GM23338 (cell line): ENCODE measurements at regions not wholly inside any gene's neighbourhood (a gene's known extent, or its start where the extent isn't known, plus 50 kb on each side); places are given as distances from the start of the nearest gene placed in this dataset.

Experiments used
- ATAC-seq: fragments of 200-7000 bp; cut with Tn5 transposase; 3 replicates; pipeline ENCODE4 v1.9.1; 2020
- DNase-seq: peaks from one replicate; pipeline ENCODE4 v3.0.0-alpha.2; 2015; ENCODE audit warnings: low spot score
- H2AFZ ChIP-seq: fragments of 200-600 bp; sonication (generic); 2 replicates; pipeline ENCODE4 v1.8.0; 2016; ENCODE audit warnings: antibody characterized with exemption, mild to moderate bottlenecking, moderate library complexity
- H3F3A ChIP-seq: fragments of 200-600 bp; sonication (generic); replicated peaks from 2 replicates; pipeline ENCODE4 v1.8.0; 2017; ENCODE audit warnings: antibody characterized with exemption, mixed run types, low read depth
- H3K27ac ChIP-seq: fragments of 200-600 bp; sonication (generic); 2 replicates; pipeline ENCODE4 v1.6.1; 2016; ENCODE audit warnings: low read depth
- H3K27me3 ChIP-seq: fragments of 200-600 bp; sonication (generic); 2 replicates; pipeline ENCODE4 v1.8.0; 2016; ENCODE audit warnings: mild to moderate bottlenecking, mixed run types, moderate library complexity; ENCODE audit not compliant: insufficient read depth
- H3K36me3 ChIP-seq: fragments of 200-600 bp; sonication (generic); 2 replicates; pipeline ENCODE4 v1.8.0; 2016; ENCODE audit warnings: mild to moderate bottlenecking; ENCODE audit not compliant: insufficient read depth
- H3K4me1 ChIP-seq: fragments of 200-600 bp; sonication (generic); 2 replicates; pipeline ENCODE4 v1.8.0; 2016; ENCODE audit warnings: mild to moderate bottlenecking, moderate library complexity; ENCODE audit not compliant: insufficient read depth
- H3K4me2 ChIP-seq: fragments of 200-600 bp; sonication (generic); 2 replicates; pipeline ENCODE4 v1.7.1; 2017; ENCODE audit warnings: mixed run types
- H3K4me3 ChIP-seq: fragments of 200-600 bp; sonication (generic); 2 replicates; pipeline ENCODE4 v1.6.1; 2016; ENCODE audit warnings: mixed run types
- H3K79me2 ChIP-seq: fragments of 200-600 bp; sonication (generic); replicated peaks from 2 replicates; pipeline ENCODE4 v1.8.0; 2017; ENCODE audit warnings: mild to moderate bottlenecking; ENCODE audit not compliant: insufficient read depth
- H3K9me2 ChIP-seq: fragments of 200-600 bp; sonication (generic); 2 replicates; pipeline ENCODE4 v1.8.0; 2017; ENCODE audit not compliant: insufficient read depth
- H4K20me1 ChIP-seq: fragments of 200-600 bp; sonication (generic); replicated peaks from 2 replicates; pipeline ENCODE4 v1.8.0; 2017; ENCODE audit warnings: mild to moderate bottlenecking; ENCODE audit not compliant: insufficient read depth
- H3K27ac Mint-ChIP-seq: 2 replicates; pipeline ENCODE4 v1.8.0; 2020; ENCODE audit warnings: inconsistent platforms, mild to moderate bottlenecking, moderate library complexity, mixed read lengths
- H3K27me3 Mint-ChIP-seq: 3 replicates; pipeline ENCODE4 v1.8.0; 2022; ENCODE audit warnings: low read depth, mild to moderate bottlenecking, moderate library complexity, mixed read lengths, inconsistent platforms; ENCODE audit not compliant: insufficient read depth, poor library complexity
- H3K36me3 Mint-ChIP-seq: 3 replicates; pipeline ENCODE4 v1.8.0; 2021; ENCODE audit warnings: low read depth, mild to moderate bottlenecking, inconsistent platforms, moderate library complexity, mixed read lengths
- H3K4me1 Mint-ChIP-seq: 3 replicates; pipeline ENCODE4 v1.8.0; 2020; ENCODE audit warnings: mild to moderate bottlenecking, inconsistent platforms, mixed read lengths
- H3K4me3 Mint-ChIP-seq: 3 replicates; pipeline ENCODE4 v1.8.0; 2021; ENCODE audit warnings: moderate library complexity, mild to moderate bottlenecking, inconsistent platforms, mixed read lengths
- H3K9me3 Mint-ChIP-seq: 3 replicates; pipeline ENCODE4 v1.8.0; 2020; ENCODE audit warnings: moderate library complexity, mild to moderate bottlenecking, inconsistent platforms, mixed read lengths
- CREB1 ChIP-seq: fragments of 250-450 bp; sonication (Bioruptor Pico); IDR thresholded peaks from 2 replicates; pipeline ENCODE4 v1.5.0; 2020; ENCODE audit warnings: low read depth, mild to moderate bottlenecking, moderate library complexity
- EZH2 ChIP-seq: fragments of 200-600 bp; sonication (generic); IDR thresholded peaks from one replicate; pipeline ENCODE4 v1.8.0; 2017; ENCODE audit warnings: antibody characterized with exemption, mild to moderate bottlenecking, low read depth; ENCODE audit not compliant: unreplicated experiment
- EZH2phosphoT487 ChIP-seq: fragments of 200-600 bp; sonication (generic); IDR thresholded peaks from one replicate; pipeline ENCODE4 v1.8.1; 2018; ENCODE audit warnings: antibody characterized with exemption; ENCODE audit not compliant: unreplicated experiment
- JUNB ChIP-seq: IDR thresholded peaks from one replicate; pipeline ENCODE4 v1.6.1; 2016; ENCODE audit warnings: antibody characterized with exemption; ENCODE audit not compliant: unreplicated experiment
- NANOG ChIP-seq: IDR thresholded peaks from 2 replicates; pipeline ENCODE4 v1.6.1; 2016; ENCODE audit warnings: antibody characterized with exemption, borderline replicate concordance
- POLR2AphosphoS5 ChIP-seq: IDR thresholded peaks from 2 replicates; pipeline ENCODE4 v1.6.1; 2016; ENCODE audit warnings: antibody characterized with exemption, low read depth
- REST ChIP-seq: IDR thresholded peaks from one replicate; pipeline ENCODE4 v1.6.1; 2018; ENCODE audit warnings: antibody characterized with exemption; ENCODE audit not compliant: unreplicated experiment
- STAT1 ChIP-seq: IDR thresholded peaks from one replicate; pipeline ENCODE4 v1.6.1; 2016; ENCODE audit warnings: antibody characterized with exemption; ENCODE audit not compliant: unreplicated experiment
- ZNF114 ChIP-seq: fragments of 250-450 bp; sonication (Bioruptor Pico); IDR thresholded peaks from 2 replicates; pipeline ENCODE4 v1.5.0; 2020; ENCODE audit warnings: mild to moderate bottlenecking, moderate library complexity
- ZNF331 ChIP-seq: fragments of 250-450 bp; sonication (Bioruptor Pico); IDR thresholded peaks from 2 replicates; pipeline ENCODE4 v1.5.0; 2020; ENCODE audit warnings: low read depth, mild to moderate bottlenecking, moderate library complexity
- TF ChIP-seq, protein P1 (sequence below): fragments of 250-450 bp; sonication (Bioruptor Pico); IDR thresholded peaks from 2 replicates; pipeline ENCODE4 v1.5.0; 2020; ENCODE audit warnings: mild to moderate bottlenecking, moderate library complexity
- TF ChIP-seq, protein P2 (sequence below): IDR thresholded peaks from 2 replicates; pipeline ENCODE4 v1.6.1; 2016; ENCODE audit warnings: antibody characterized with exemption
- TF ChIP-seq, protein P3 (sequence below), 2 experiments: fragments of 200-600 bp in 1 of 2; sonication (generic) in 1 of 2; conservative IDR thresholded peaks; 2 replicates each; pipeline versions ENCODE4 v1.5.1 to v1.6.1; 2016 to 2017; ENCODE audit warnings: antibody characterized with exemption in 2 of 2, low read depth in 2 of 2, mild to moderate bottlenecking in 2 of 2, moderate library complexity in 1 of 2

DNA sequence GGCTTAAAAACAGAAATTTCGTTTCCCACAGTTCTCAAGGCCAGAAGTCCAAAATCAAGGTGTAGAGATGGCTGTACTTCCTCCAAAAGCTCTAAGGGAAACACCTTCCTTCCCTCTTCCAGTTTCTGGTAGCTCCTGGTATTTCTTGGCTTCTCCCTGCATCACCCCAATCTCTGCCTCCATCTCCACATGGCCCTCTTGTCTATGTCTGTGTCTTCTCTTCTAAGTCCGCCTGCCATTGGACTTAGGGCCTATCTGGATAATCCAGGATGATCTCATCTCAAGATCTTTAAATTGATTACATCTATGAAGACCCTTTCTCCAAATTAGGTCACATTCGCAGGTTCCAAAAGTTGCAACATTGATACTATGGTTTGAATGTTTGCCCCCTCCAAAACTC is 105.6 kb downstream of the ATPSCKMT start:
- Mint-ChIP-seq H3K27me3 (no peaks in the 10 kb centered on the region), H3K4me3 (no peak overlapping the region), H3K4me1 (no peaks in the 10 kb centered on the region), H3K36me3 (no peaks in the 10 kb centered on the region), H3K9me3 (no peaks in the 10 kb centered on the region; the same call in 1 of the 3 replicates), H3K27ac (no peak overlapping the region)
- H3K9me2 ChIP-seq = no peaks in the 10 kb centered on the region
- no peaks in the 10 kb centered on the region for H3K4me1 ChIP-seq
- H3K27me3 ChIP-seq = no peaks in the 10 kb centered on the region
- no peak overlapping the region for H2AFZ ChIP-seq
- H3K79me2 ChIP-seq = no peaks in the 10 kb centered on the region
- ATAC-seq (no peak), DNase-seq (no peak)
- TF ChIP-seq, protein P1, sequence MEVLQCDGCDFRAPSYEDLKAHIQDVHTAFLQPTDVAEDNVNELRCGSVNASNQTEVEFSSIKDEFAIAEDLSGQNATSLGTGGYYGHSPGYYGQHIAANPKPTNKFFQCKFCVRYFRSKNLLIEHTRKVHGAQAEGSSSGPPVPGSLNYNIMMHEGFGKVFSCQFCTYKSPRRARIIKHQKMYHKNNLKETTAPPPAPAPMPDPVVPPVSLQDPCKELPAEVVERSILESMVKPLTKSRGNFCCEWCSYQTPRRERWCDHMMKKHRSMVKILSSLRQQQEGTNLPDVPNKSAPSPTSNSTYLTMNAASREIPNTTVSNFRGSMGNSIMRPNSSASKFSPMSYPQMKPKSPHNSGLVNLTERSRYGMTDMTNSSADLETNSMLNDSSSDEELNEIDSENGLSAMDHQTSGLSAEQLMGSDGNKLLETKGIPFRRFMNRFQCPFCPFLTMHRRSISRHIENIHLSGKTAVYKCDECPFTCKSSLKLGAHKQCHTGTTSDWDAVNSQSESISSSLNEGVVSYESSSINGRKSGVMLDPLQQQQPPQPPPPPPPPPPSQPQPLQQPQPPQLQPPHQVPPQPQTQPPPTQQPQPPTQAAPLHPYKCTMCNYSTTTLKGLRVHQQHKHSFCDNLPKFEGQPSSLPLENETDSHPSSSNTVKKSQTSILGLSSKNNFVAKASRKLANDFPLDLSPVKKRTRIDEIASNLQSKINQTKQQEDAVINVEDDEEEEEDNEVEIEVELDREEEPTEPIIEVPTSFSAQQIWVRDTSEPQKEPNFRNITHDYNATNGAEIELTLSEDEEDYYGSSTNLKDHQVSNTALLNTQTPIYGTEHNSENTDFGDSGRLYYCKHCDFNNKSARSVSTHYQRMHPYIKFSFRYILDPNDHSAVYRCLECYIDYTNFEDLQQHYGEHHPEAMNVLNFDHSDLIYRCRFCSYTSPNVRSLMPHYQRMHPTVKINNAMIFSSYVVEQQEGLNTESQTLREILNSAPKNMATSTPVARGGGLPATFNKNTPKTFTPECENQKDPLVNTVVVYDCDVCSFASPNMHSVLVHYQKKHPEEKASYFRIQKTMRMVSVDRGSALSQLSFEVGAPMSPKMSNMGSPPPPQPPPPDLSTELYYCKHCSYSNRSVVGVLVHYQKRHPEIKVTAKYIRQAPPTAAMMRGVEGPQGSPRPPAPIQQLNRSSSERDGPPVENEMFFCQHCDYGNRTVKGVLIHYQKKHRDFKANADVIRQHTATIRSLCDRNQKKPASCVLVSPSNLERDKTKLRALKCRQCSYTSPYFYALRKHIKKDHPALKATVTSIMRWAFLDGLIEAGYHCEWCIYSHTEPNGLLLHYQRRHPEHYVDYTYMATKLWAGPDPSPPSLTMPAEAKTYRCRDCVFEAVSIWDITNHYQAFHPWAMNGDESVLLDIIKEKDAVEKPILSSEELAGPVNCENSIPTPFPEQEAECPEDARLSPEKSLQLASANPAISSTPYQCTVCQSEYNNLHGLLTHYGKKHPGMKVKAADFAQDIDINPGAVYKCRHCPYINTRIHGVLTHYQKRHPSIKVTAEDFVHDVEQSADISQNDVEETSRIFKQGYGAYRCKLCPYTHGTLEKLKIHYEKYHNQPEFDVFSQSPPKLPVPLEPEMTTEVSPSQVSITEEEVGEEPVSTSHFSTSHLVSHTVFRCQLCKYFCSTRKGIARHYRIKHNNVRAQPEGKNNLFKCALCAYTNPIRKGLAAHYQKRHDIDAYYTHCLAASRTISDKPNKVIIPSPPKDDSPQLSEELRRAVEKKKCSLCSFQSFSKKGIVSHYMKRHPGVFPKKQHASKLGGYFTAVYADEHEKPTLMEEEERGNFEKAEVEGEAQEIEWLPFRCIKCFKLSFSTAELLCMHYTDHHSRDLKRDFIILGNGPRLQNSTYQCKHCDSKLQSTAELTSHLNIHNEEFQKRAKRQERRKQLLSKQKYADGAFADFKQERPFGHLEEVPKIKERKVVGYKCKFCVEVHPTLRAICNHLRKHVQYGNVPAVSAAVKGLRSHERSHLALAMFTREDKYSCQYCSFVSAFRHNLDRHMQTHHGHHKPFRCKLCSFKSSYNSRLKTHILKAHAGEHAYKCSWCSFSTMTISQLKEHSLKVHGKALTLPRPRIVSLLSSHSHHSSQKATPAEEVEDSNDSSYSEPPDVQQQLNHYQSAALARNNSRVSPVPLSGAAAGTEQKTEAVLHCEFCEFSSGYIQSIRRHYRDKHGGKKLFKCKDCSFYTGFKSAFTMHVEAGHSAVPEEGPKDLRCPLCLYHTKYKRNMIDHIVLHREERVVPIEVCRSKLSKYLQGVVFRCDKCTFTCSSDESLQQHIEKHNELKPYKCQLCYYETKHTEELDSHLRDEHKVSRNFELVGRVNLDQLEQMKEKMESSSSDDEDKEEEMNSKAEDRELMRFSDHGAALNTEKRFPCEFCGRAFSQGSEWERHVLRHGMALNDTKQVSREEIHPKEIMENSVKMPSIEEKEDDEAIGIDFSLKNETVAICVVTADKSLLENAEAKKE = no peak
- TF ChIP-seq ZNF331 (CRISPR knock-in tag) = no peak
- TF ChIP-seq, protein P2, sequence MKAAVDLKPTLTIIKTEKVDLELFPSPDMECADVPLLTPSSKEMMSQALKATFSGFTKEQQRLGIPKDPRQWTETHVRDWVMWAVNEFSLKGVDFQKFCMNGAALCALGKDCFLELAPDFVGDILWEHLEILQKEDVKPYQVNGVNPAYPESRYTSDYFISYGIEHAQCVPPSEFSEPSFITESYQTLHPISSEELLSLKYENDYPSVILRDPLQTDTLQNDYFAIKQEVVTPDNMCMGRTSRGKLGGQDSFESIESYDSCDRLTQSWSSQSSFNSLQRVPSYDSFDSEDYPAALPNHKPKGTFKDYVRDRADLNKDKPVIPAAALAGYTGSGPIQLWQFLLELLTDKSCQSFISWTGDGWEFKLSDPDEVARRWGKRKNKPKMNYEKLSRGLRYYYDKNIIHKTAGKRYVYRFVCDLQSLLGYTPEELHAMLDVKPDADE = no peak
- TF ChIP-seq ZNF114 (CRISPR knock-in tag) = no peak
- TF ChIP-seq EZH2phosphoT487 = no peak
- TF ChIP-seq CREB1 (CRISPR knock-in tag) = no peak
- TF ChIP-seq STAT1 = no peak
- TF ChIP-seq JUNB = no peak
- TF ChIP-seq POLR2AphosphoS5 = no peak
- TF ChIP-seq NANOG = no peak
- no peak for TF ChIP-seq REST
- TF ChIP-seq, protein P3, sequence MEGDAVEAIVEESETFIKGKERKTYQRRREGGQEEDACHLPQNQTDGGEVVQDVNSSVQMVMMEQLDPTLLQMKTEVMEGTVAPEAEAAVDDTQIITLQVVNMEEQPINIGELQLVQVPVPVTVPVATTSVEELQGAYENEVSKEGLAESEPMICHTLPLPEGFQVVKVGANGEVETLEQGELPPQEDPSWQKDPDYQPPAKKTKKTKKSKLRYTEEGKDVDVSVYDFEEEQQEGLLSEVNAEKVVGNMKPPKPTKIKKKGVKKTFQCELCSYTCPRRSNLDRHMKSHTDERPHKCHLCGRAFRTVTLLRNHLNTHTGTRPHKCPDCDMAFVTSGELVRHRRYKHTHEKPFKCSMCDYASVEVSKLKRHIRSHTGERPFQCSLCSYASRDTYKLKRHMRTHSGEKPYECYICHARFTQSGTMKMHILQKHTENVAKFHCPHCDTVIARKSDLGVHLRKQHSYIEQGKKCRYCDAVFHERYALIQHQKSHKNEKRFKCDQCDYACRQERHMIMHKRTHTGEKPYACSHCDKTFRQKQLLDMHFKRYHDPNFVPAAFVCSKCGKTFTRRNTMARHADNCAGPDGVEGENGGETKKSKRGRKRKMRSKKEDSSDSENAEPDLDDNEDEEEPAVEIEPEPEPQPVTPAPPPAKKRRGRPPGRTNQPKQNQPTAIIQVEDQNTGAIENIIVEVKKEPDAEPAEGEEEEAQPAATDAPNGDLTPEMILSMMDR (conservative IDR thresholded peaks at IDR 0.05; ENCODE audit: low read depth in 2 of 2) = no peak
- TF ChIP-seq EZH2 = no peak
- no peak overlapping the region for H3K4me3 ChIP-seq
- no peak overlapping the region for H3K4me2 ChIP-seq
- H3K27ac ChIP-seq = no peak overlapping the region
- H3K36me3 ChIP-seq = no peaks in the 10 kb centered on the region
- no peaks in the 10 kb centered on the region for H4K20me1 ChIP-seq
- no peaks in the 10 kb centered on the region for H3F3A ChIP-seq
